ENCODE measurements at regions not wholly inside any gene's neighbourhood (a gene's known extent, or its start where the extent isn't known, plus 50 kb on each side); places are given as distances from the start of the nearest gene placed in this dataset.

GRCh38 chr13:111048387-111048786 is 66.7 kb upstream of the ARHGEF7 start:
- peaks cover 5% of the 10 kb centered on the region; the same call in 2 of the 3 replicates for H3K4me1 Mint-ChIP-seq
- DNase-seq (ENCODE audit: low spot score), result no peak
- H3K36me3 ChIP-seq (ENCODE audit: insufficient read depth), result no peaks in the 10 kb centered on the region; the same call in 1 of the 2 replicates
- TF ChIP-seq CTCF (conservative IDR thresholded peaks at IDR 0.05; ENCODE audit: low read depth in 2 of 2), result no peak
- no peak for TF ChIP-seq EZH2phosphoT487 (IDR thresholded peaks at IDR 0.05; ENCODE audit: unreplicated experiment)
- TF ChIP-seq ZNF114 (CRISPR knock-in tag; IDR thresholded peaks at IDR 0.05), result no peak
- TF ChIP-seq ZNF331 (CRISPR knock-in tag; IDR thresholded peaks at IDR 0.05; ENCODE audit: low read depth), result no peak
- no peak for TF ChIP-seq JUNB (IDR thresholded peaks at IDR 0.05; ENCODE audit: unreplicated experiment)
- TF ChIP-seq REST (IDR thresholded peaks at IDR 0.05; ENCODE audit: unreplicated experiment), result no peak
- H3F3A ChIP-seq (replicated peaks; ENCODE audit: low read depth), result no peaks in the 10 kb centered on the region
- no peak overlapping the region for H3K4me2 ChIP-seq
- no peak for ATAC-seq
- no peak overlapping the region for H3K27ac Mint-ChIP-seq
- H3K27me3 Mint-ChIP-seq (ENCODE audit: insufficient read depth, low read depth, poor library complexity), result no peaks in the 10 kb centered on the region
- no peak overlapping the region for H3K4me3 ChIP-seq
- peaks cover 25% of the 10 kb centered on the region for H3K36me3 Mint-ChIP-seq (ENCODE audit: low read depth)
- no peak overlapping the region for H3K27ac ChIP-seq (ENCODE audit: low read depth)
- H3K4me1 ChIP-seq (ENCODE audit: insufficient read depth), result no peaks in the 10 kb centered on the region
- no peaks in the 10 kb centered on the region; the same call in 1 of the 2 replicates for H3K9me2 ChIP-seq (ENCODE audit: insufficient read depth)
- no peaks in the 10 kb centered on the region for H3K79me2 ChIP-seq (replicated peaks; ENCODE audit: insufficient read depth)
- no peaks in the 10 kb centered on the region for H3K27me3 ChIP-seq (ENCODE audit: insufficient read depth)
- no peak overlapping the region for H2AFZ ChIP-seq
- H3K9me3 Mint-ChIP-seq, result peaks cover 35% of the 10 kb centered on the region
- H3K4me3 Mint-ChIP-seq, result no peak overlapping the region
- H4K20me1 ChIP-seq (replicated peaks; ENCODE audit: insufficient read depth), result no peaks in the 10 kb centered on the region

GRCh38 chr13:111047326-111047725 is 67.8 kb upstream of the ARHGEF7 start:
- no peaks in the 10 kb centered on the region for H3K4me1 ChIP-seq (ENCODE audit: insufficient read depth)
- no peaks in the 10 kb centered on the region for H3K27me3 Mint-ChIP-seq (ENCODE audit: insufficient read depth, low read depth, poor library complexity)
- peaks cover 5% of the 10 kb centered on the region; the same call in 2 of the 3 replicates for H3K4me1 Mint-ChIP-seq
- peaks cover 41% of the 10 kb centered on the region for H3K9me3 Mint-ChIP-seq
- H2AFZ ChIP-seq, result no peak overlapping the region
- H3K9me2 ChIP-seq (ENCODE audit: insufficient read depth), result no peaks in the 10 kb centered on the region; the same call in 1 of the 2 replicates
- no peaks in the 10 kb centered on the region for H3K27me3 ChIP-seq (ENCODE audit: insufficient read depth)
- H3K79me2 ChIP-seq (replicated peaks; ENCODE audit: insufficient read depth), result no peaks in the 10 kb centered on the region
- no peaks in the 10 kb centered on the region; the same call in 1 of the 2 replicates for H3K36me3 ChIP-seq (ENCODE audit: insufficient read depth)
- ATAC-seq (no peak), DNase-seq (ENCODE audit: low spot score) (no peak)
- H3K4me3 ChIP-seq, result no peak overlapping the region
- peaks cover 30% of the 10 kb centered on the region for H3K36me3 Mint-ChIP-seq (ENCODE audit: low read depth)
- no peaks in the 10 kb centered on the region for H4K20me1 ChIP-seq (replicated peaks; ENCODE audit: insufficient read depth)
- H3K4me2 ChIP-seq, result no peak overlapping the region
- H3K27ac ChIP-seq (ENCODE audit: low read depth), result no peak overlapping the region
- H3K4me3 Mint-ChIP-seq, result no peak overlapping the region
- no peaks in the 10 kb centered on the region for H3F3A ChIP-seq (replicated peaks; ENCODE audit: low read depth)
- H3K27ac Mint-ChIP-seq, result no peak overlapping the region
- no peak for TF ChIP-seq EZH2phosphoT487 (IDR thresholded peaks at IDR 0.05; ENCODE audit: unreplicated experiment)
- no peak for TF ChIP-seq ZNF114 (CRISPR knock-in tag; IDR thresholded peaks at IDR 0.05)
- TF ChIP-seq REST (IDR thresholded peaks at IDR 0.05; ENCODE audit: unreplicated experiment), result no peak
- TF ChIP-seq STAT1 (IDR thresholded peaks at IDR 0.05; ENCODE audit: unreplicated experiment), result no peak
- TF ChIP-seq ETS1 (IDR thresholded peaks at IDR 0.05), result no peak

All from GM23338 (cell line).